Peyer's patch (tissue), 4 donors: ENCODE measurements at regions not wholly inside any gene's neighbourhood (a gene's known extent, or its start where the extent isn't known, plus 50 kb on each side); places are given as distances from the start of the nearest gene placed in this dataset.

Experiments used
- POLR2A ChIP-seq, 2 donors: fragments of 450-650 bp; IDR thresholded peaks; one replicate each; pipeline ENCODE4 v1.5.1; 2017; ENCODE audit warnings: antibody characterized with exemption in 2 of 2, mild to moderate bottlenecking in 2 of 2, moderate library complexity in 2 of 2
- TF ChIP-seq, protein P1 (sequence below), 6 experiments: fragments of 450-650 bp in 4 of 6; fragments of 200-600 bp in 2 of 6; sonication (generic) in 1 of 6; IDR thresholded peaks; one replicate each; pipeline ENCODE4 v1.5.1; 2017 to 2019; ENCODE audit warnings: antibody characterized with exemption in 6 of 6, mild to moderate bottlenecking in 3 of 6, moderate library complexity in 1 of 6

DNA sequence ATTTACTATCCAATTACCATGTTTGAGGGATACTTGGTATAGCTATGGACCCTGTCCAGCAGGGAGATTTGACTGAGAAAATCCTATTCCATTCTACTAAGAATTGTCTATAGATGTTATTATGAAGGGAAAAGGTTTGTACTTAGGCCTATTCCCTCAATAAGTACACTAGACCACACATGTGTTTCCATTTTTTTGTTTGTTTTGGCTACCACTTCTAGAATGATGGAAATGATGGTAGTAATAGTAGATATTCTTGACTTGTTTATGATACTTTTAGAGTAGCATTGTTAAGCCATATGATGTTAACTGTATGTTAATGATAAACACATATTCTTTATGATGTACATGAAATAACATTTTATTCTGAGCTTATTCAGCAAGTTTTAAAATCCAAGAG, 144.8 kb downstream of the OGFRL1 start:
- TF ChIP-seq, protein P1, sequence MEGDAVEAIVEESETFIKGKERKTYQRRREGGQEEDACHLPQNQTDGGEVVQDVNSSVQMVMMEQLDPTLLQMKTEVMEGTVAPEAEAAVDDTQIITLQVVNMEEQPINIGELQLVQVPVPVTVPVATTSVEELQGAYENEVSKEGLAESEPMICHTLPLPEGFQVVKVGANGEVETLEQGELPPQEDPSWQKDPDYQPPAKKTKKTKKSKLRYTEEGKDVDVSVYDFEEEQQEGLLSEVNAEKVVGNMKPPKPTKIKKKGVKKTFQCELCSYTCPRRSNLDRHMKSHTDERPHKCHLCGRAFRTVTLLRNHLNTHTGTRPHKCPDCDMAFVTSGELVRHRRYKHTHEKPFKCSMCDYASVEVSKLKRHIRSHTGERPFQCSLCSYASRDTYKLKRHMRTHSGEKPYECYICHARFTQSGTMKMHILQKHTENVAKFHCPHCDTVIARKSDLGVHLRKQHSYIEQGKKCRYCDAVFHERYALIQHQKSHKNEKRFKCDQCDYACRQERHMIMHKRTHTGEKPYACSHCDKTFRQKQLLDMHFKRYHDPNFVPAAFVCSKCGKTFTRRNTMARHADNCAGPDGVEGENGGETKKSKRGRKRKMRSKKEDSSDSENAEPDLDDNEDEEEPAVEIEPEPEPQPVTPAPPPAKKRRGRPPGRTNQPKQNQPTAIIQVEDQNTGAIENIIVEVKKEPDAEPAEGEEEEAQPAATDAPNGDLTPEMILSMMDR (IDR thresholded peaks at IDR 0.05) = no peak
- TF ChIP-seq POLR2A (IDR thresholded peaks at IDR 0.05) = no peak
